DND-41 (cell line): ENCODE measurements at regions not wholly inside any gene's neighbourhood (a gene's known extent, or its start where the extent isn't known, plus 50 kb on each side); places are given as distances from the start of the nearest gene placed in this dataset.

Source experiments
- CTCF ChIP-seq: IDR thresholded peaks from 2 replicates; pipeline ENCODE4 v1.5.1; 2012; ENCODE audit warnings: borderline replicate concordance, low read length, moderate library complexity, mild to moderate bottlenecking; ENCODE audit not compliant: poor library complexity, severe bottlenecking; ENCODE audit errors: extremely low read depth
- EZH2 ChIP-seq: IDR thresholded peaks from 3 replicates; pipeline ENCODE4 v1.6.1; 2012; ENCODE audit warnings: borderline replicate concordance, low read depth, mild to moderate bottlenecking, moderate library complexity, low read length, inconsistent platforms; ENCODE audit not compliant: severe bottlenecking

GRCh38 chr2:147636238-147636882 is 208.5 kb upstream of the ACVR2A start:
- TF ChIP-seq CTCF = no peak
- TF ChIP-seq EZH2 = no peak
